Muscle layer of colon (tissue), 2 donors: ENCODE measurements at regions not wholly inside any gene's neighbourhood (a gene's known extent, or its start where the extent isn't known, plus 50 kb on each side); places are given as distances from the start of the nearest gene placed in this dataset.
"Not testable (repeated sequence)": the region's sequence is repeated elsewhere in the genome, so short reads cannot be mapped to it uniquely, and the experiment has no call there.

Experiments used
- H3K27ac ChIP-seq: one replicate; pipeline ENCODE4 v1.7.0; 2013; ENCODE audit warnings: low read depth, mild to moderate bottlenecking, low read length, moderate library complexity
- H3K27me3 ChIP-seq, 2 donors: one replicate each; pipeline ENCODE4 v1.7.0; 2013; ENCODE audit warnings: low read length in 2 of 2, mild to moderate bottlenecking in 2 of 2; ENCODE audit not compliant: insufficient read depth in 2 of 2, control insufficient read depth in 1 of 2
- H3K36me3 ChIP-seq: one replicate; pipeline ENCODE4 v1.7.0; 2013; ENCODE audit warnings: mild to moderate bottlenecking, low read length; ENCODE audit not compliant: insufficient read depth
- H3K4me1 ChIP-seq: one replicate; pipeline ENCODE4 v1.7.0; 2013; ENCODE audit warnings: mild to moderate bottlenecking, low read length; ENCODE audit not compliant: insufficient read depth
- H3K4me3 ChIP-seq, 2 donors: one replicate each; pipeline ENCODE4 v1.7.0; 2013; ENCODE audit warnings: low read length in 2 of 2, low read depth in 1 of 2, mild to moderate bottlenecking in 1 of 2, moderate library complexity in 1 of 2
- H3K9ac ChIP-seq: one replicate; pipeline ENCODE4 v1.7.0; 2013; ENCODE audit warnings: low read length
- H3K9me3 ChIP-seq: one replicate; pipeline ENCODE4 v1.7.0; 2013; ENCODE audit warnings: mild to moderate bottlenecking, low read length
- donor health status: abdominal sarcoma.
- donor health status: Adenocarcinoma of cecum.

DNA sequence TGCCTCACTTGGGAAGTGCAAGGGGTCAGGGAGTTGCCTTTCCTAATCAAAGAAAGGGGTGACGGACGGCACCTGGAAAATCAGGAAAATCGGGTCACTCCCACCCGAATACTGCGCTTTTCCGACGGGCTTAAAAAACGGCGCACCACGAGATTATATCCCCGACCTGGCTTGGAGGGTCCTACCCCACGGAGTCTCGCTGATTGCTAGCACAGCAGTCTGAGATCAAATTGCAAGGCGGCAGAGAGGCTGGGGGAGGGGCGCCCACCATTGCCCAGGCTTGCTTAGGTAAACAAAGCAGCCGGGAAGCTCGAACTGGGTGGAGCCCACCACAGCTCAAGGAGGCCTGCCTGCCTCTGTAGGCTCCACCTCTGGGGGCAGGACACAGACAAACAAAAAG is 489.5 kb downstream of the PLPP3 start:
- not testable (repeated sequence) for H3K4me1 ChIP-seq, H3K36me3 ChIP-seq, H3K27ac ChIP-seq, H3K4me3 ChIP-seq, H3K9ac ChIP-seq, H3K9me3 ChIP-seq, H3K27me3 ChIP-seq

DNA sequence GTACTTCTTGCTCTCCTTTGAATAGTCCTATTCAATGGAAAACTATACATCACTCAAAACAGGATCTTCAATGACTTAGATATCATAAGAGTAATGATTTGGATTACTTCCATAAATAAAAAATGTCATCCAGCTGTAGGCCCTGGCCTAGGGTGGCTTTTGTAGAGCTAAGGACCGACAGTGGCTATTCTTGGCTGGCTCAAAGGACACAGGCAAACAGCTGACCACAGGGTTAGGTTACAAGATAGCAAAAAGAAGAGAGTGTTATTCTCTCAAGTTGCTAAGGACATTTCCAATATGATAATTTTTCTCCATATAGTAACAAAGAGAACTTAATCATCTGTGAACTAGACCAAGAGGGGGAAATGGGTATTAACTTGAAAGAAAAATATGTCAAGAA is 495.1 kb downstream of the PLPP3 start:
- H3K27me3 ChIP-seq = no peaks in the 10 kb centered on the region
- no peaks in the 10 kb centered on the region for H3K36me3 ChIP-seq
- H3K9me3 ChIP-seq = no peaks in the 10 kb centered on the region
- no peak overlapping the region for H3K4me3 ChIP-seq
- H3K9ac ChIP-seq = no peak overlapping the region
- H3K27ac ChIP-seq = no peak overlapping the region
- H3K4me1 ChIP-seq = no peaks in the 10 kb centered on the region

DNA sequence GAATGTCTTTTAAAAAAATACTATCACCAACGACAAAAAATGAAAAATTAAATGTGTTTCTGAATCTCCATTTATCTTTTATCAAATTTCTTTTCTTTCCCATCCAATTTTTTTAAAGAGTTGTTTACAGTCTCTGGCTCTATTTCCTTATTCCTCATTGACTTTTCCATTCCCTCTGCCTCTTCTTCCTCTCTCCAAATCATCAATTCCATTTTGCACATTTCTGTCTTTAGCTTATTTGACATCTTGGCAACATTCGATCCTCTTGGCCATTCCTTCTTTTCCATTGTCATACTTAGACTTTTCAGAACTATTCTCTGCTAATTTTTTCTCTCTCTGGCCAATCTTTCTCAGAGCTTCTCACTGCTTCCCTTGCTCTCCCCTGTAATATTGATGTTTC is 497.6 kb downstream of the PLPP3 start:
- H3K9ac ChIP-seq = no peak overlapping the region
- H3K36me3 ChIP-seq = no peaks in the 10 kb centered on the region
- no peaks in the 10 kb centered on the region for H3K4me1 ChIP-seq
- no peak overlapping the region for H3K4me3 ChIP-seq
- no peaks in the 10 kb centered on the region for H3K9me3 ChIP-seq
- H3K27me3 ChIP-seq = no peaks in the 10 kb centered on the region
- no peak overlapping the region for H3K27ac ChIP-seq

DNA sequence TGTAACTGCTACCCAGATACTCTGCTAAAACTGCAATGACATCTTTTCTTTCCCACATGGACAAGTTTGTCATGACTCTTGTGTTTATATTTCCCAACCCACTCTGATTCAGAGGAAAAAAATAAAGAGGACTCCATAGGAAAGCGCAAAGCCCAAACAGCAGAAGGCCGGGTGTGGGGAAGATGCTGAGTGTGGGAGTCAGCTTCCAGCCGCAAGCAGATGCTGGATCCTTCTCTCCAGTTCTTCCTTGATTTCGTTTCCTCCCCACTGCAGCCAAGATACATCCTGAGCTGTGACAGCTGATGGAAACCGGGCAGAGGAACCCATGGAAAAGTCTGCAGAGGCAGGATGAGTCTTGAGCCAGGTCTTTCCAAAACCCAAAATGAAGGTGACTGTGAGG is 498.2 kb downstream of the PLPP3 start:
- H3K4me1 ChIP-seq = no peaks in the 10 kb centered on the region

DNA sequence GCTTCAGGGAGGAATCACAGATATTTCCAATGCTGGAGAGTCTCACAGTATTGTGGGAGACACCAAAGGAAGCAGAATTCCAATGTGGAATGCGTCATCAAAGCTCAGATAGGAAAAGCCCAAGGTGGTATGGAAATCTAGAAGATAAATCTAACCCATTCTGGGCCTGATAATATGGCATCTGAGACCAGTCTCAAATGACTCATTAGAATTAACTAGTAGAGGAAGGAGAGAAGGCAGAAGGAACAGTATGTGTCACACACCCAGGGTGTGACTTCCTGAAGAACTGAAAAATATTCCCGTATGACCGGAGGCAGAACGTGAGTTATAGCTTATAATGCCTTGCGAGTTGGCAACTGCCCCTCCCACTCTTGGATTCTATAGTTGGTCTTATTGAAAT is 499.2 kb downstream of the PLPP3 start:
- H3K27ac ChIP-seq = no peak overlapping the region
- no peaks in the 10 kb centered on the region for H3K27me3 ChIP-seq
- no peaks in the 10 kb centered on the region for H3K4me1 ChIP-seq
- H3K36me3 ChIP-seq = no peaks in the 10 kb centered on the region
- no peak overlapping the region for H3K9ac ChIP-seq
- no peaks in the 10 kb centered on the region for H3K9me3 ChIP-seq
- H3K4me3 ChIP-seq = no peak overlapping the region

More for the DNA sequence above, 498.2 kb downstream of the PLPP3 start:
- H3K9ac ChIP-seq = no peak overlapping the region
- H3K36me3 ChIP-seq = no peaks in the 10 kb centered on the region
- no peaks in the 10 kb centered on the region for H3K9me3 ChIP-seq
- H3K4me3 ChIP-seq = no peak overlapping the region
- no peaks in the 10 kb centered on the region for H3K27me3 ChIP-seq
- H3K27ac ChIP-seq = no peak overlapping the region

DNA sequence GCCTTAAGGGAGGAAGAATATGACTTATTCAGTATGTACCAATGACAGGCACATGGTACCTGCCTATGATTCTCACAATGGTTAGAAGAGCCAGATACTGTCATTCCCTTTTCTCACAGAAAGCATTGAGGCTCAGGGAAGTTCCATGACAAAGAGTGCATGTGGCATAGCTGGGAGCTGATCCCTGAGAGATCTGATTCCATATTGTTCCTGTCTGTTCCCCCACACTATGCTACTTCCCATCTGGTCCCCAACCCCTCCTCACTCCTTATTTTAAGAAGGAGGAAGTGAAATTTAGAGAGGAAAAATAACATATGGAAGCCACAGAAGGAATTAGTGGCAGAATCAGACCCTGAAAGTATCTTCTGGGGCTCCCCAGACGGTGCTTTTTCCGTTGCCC is 500.0 kb downstream of the PLPP3 start:
- no peak overlapping the region for H3K4me3 ChIP-seq
- peaks cover 3% of the 10 kb centered on the region for H3K4me1 ChIP-seq
- no peak overlapping the region for H3K9ac ChIP-seq
- H3K27me3 ChIP-seq = no peaks in the 10 kb centered on the region
- H3K9me3 ChIP-seq = no peaks in the 10 kb centered on the region
- no peaks in the 10 kb centered on the region for H3K36me3 ChIP-seq
- no peak overlapping the region for H3K27ac ChIP-seq

DNA sequence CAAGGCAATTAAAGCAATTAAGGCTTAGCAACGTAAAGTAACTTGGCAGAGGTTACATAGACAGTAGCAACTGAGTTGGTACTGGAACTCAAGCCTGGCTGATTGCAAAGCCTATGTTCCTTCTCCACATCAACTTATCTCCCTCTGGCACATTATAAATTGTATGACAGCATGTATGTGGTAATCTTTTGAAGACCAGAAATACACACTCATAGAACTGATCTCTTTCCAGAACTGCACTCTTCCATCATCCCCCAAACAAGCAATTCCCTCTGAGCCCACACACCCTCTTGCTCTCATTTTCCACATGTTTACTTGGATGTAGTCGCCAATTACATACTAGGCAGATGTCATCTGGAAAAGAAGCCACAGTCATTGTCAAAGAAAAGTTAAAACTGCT is 502.2 kb downstream of the PLPP3 start:
- H3K4me3 ChIP-seq = no peak overlapping the region
- no peak overlapping the region for H3K9ac ChIP-seq
- H3K4me1 ChIP-seq = peaks cover 14% of the 10 kb centered on the region
- no peak overlapping the region for H3K27ac ChIP-seq
- no peaks in the 10 kb centered on the region for H3K9me3 ChIP-seq
- no peaks in the 10 kb centered on the region for H3K27me3 ChIP-seq
- H3K36me3 ChIP-seq = no peaks in the 10 kb centered on the region

DNA sequence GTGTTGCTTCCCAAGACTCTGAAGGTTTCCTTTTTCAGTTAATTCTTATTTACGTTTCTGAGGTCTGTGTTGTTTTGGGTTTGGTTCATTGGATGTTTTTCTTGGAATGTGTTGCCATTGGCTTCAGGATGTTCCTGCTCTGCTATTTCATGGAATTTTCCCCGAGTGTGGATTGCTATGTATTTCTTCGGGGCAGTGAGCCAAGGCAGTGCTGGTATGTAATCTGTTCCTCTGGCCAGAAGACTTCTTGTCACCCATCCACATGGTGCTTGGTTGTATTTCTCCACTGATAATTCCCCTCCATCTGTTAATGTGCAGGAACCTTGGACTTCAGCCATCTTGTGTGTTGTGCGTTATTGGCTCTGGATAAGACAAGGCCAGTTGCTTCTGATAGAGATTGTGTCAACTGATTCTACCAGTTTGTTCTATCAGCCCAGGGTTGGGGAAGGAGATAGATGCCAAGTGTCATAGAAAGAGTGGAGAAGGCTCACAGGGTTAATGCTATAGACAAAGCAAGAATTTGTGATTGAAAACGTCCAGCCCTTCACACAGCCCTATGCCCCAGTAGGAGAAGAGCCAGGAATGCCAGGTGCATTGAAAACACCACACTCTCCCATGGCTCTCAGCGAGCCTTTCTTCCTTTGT is 505.2 kb downstream of the PLPP3 start:
- H3K4me3 ChIP-seq = peak overlapping the region in 1 of 2 donors; percentile 3
- no peaks in the 10 kb centered on the region for H3K27me3 ChIP-seq
- no peaks in the 10 kb centered on the region for H3K36me3 ChIP-seq
- no peak overlapping the region for H3K9ac ChIP-seq
- peak overlapping the region; percentile 42 for H3K27ac ChIP-seq
- H3K4me1 ChIP-seq = peaks cover 14% of the 10 kb centered on the region
- no peaks in the 10 kb centered on the region for H3K9me3 ChIP-seq

DNA sequence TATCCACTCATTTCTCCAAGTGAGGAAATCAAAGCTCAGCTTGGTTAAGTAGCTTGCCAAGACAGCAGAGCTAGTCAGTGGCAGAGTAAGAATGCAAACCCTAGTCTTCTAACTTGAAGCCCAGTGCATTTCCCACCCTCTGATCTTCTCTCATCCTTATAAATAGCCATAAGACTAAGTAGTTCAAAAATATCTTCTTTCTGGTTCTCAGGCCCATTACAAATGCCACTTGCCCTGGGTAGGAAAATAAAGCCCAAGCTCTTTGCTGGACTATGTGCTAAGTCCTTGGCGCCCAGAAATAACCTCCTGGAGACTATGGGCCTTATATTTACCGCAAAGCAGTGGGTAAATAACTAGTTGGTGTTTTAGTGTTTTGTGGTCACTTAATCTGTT is 505.8 kb downstream of the PLPP3 start:
- peak overlapping the region; percentile 42 for H3K27ac ChIP-seq
- H3K4me1 ChIP-seq = peaks cover 14% of the 10 kb centered on the region
- no peaks in the 10 kb centered on the region for H3K9me3 ChIP-seq
- H3K27me3 ChIP-seq = no peaks in the 10 kb centered on the region
- H3K9ac ChIP-seq = no peak overlapping the region
- H3K36me3 ChIP-seq = no peaks in the 10 kb centered on the region
- H3K4me3 ChIP-seq = no peak overlapping the region

DNA sequence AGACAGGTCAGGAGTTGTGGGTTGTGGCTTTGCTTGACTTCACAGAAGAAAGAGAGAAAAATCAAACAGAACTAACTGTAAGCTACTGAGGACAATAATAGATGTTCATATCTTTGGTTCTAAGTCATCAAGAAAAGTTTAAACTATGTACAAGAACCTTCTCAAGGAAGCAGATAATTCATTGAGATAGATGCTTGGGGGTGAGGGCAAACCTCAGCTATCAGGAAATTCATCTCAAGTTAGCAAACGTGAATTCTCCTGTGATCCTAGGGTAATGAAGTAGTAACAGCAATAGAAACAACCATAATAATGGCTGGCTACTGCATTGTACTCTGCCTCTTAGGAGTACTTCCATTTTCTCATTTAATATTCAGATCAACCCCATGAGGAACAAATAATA is 506.2 kb downstream of the PLPP3 start:
- no peaks in the 10 kb centered on the region for H3K27me3 ChIP-seq
- H3K4me1 ChIP-seq = peaks cover 14% of the 10 kb centered on the region
- no peaks in the 10 kb centered on the region for H3K36me3 ChIP-seq
- no peaks in the 10 kb centered on the region for H3K9me3 ChIP-seq
- H3K9ac ChIP-seq = no peak overlapping the region
- no peak overlapping the region for H3K4me3 ChIP-seq
- peak overlapping the region; percentile 42 for H3K27ac ChIP-seq

DNA sequence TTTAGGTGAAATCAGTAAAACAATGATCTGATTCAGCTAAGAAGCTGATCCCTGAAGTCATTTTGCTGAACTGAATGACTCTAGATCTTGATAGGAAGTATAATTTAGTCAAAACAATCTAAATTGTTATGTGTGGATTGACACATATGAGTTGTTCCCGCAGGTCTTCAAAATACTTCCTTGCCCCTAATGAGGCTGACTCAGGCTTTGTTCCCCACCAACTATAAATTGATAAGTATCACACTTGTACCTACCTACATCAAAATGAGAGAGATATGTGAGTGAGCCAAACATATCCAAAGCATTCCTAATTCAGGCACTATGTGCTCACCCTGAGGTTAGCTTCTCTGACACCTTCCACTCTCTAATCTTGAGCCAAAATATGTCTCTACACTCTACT is 507.1 kb downstream of the PLPP3 start:
- Histone ChIP-seq H3K4me1 (peaks cover 14% of the 10 kb centered on the region), H3K27me3 (no peaks in the 10 kb centered on the region), H3K9me3 (no peaks in the 10 kb centered on the region), H3K27ac (no peak overlapping the region), H3K36me3 (no peaks in the 10 kb centered on the region), H3K4me3 (no peak overlapping the region), H3K9ac (no peak overlapping the region)

DNA sequence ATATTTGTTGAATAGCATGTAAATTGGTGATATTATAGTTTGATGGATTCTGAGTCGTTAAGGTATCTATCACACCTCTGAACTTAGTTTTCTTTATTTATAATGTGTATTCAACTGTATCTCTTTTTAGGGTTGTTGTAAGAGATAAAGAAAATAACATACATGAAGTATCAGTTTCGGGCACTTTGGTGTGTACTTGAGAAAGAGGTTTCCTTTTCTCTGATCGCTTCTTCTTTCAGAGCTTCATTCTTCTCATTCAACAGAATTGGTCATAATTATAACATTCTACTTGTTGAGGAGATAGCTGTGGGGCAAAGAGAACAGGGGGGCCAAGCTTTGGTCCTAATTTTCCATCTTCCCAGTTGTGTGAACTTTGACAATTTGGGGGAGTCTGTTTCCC is 508.0 kb downstream of the PLPP3 start:
- Histone ChIP-seq H3K9me3 (no peaks in the 10 kb centered on the region), H3K27me3 (no peaks in the 10 kb centered on the region), H3K4me3 (no peak overlapping the region), H3K4me1 (peaks cover 14% of the 10 kb centered on the region), H3K27ac (no peak overlapping the region), H3K9ac (no peak overlapping the region), H3K36me3 (no peaks in the 10 kb centered on the region)
